Non-pigmented ciliary epithelial cell (primary cell): ENCODE measurements at regions not wholly inside any gene's neighbourhood (a gene's known extent, or its start where the extent isn't known, plus 50 kb on each side); places are given as distances from the start of the nearest gene placed in this dataset.
A peak's percentile ranks its signal among the peaks of the same experiment; 100 is the strongest.

ENCODE experiments used
- DNase-seq: peaks from one replicate; pipeline ENCODE4 v3.0.0-alpha.2; 2010; ENCODE audit warnings: low read depth

GRCh38 chr12:124489915-124490583 lies 77.4 kb downstream of the NCOR2 start:
- no peak for DNase-seq

- DNase-seq, result no peak
Observed at GRCh38 chr12:124489220-124489619, 78.2 kb downstream of the NCOR2 start.

- no peak for DNase-seq
Observed at GRCh38 chr12:124488520-124488919, 78.9 kb downstream of the NCOR2 start.

- DNase-seq, result no peak
Observed at GRCh38 chr12:124487834-124488165, 79.6 kb downstream of the NCOR2 start.

GRCh38 chr12:124487066-124487833 lies 80.2 kb downstream of the NCOR2 start:
- DNase-seq, result no peak

- DNase-seq, result no peak
Observed at GRCh38 chr12:124486346-124486963, 81.0 kb downstream of the NCOR2 start.

- DNase-seq, result no peak
Observed at GRCh38 chr12:124485371-124485770, 82.0 kb downstream of the NCOR2 start.

- no peak for DNase-seq
Observed at GRCh38 chr12:124484526-124484953, 82.9 kb downstream of the NCOR2 start.

- no peak for DNase-seq
Observed at GRCh38 chr12:124484067-124484466, 83.3 kb downstream of the NCOR2 start.

GRCh38 chr12:124482901-124483799 lies 84.3 kb downstream of the NCOR2 start:
- DNase-seq, result no peak

- no peak for DNase-seq
Observed at GRCh38 chr12:124482567-124482893, 84.9 kb downstream of the NCOR2 start.

GRCh38 chr12:124481772-124482566 lies 85.4 kb downstream of the NCOR2 start:
- DNase-seq, result no peak

GRCh38 chr12:124481257-124481750 lies 86.1 kb downstream of the NCOR2 start:
- no peak for DNase-seq

GRCh38 chr12:124480469-124481256 lies 86.7 kb downstream of the NCOR2 start:
- DNase-seq, result peak; percentile 26

- DNase-seq, result no peak
Observed at GRCh38 chr12:124479680-124480468, 87.5 kb downstream of the NCOR2 start.

GRCh38 chr12:124478985-124479645 lies 88.3 kb downstream of the NCOR2 start:
- no peak for DNase-seq

GRCh38 chr12:124478416-124478815 lies 89.0 kb downstream of the NCOR2 start:
- no peak for DNase-seq

GRCh38 chr12:124477107-124477915 lies 90.1 kb downstream of the NCOR2 start:
- DNase-seq, result no peak
